ENCODE measurements at regions not wholly inside any gene's neighbourhood (a gene's known extent, or its start where the extent isn't known, plus 50 kb on each side); places are given as distances from the start of the nearest gene placed in this dataset.

GRCh38 chr13:103386341-103386740 lies 320.1 kb upstream of the SLC10A2 start:
- ATAC-seq (ENCODE audit: low read depth): no peak
- CTCF ChIA-PET: no interaction called here
- H3K27me3 ChIP-seq (ENCODE audit: control insufficient read depth, insufficient read depth, low read length): no peaks in the 10 kb centered on the region

More at GRCh38 chr13:103386341-103386740, 320.1 kb upstream of the SLC10A2 start:
- peaks cover 11% of the 10 kb centered on the region for H3K9me3 ChIP-seq (ENCODE audit: control insufficient read depth, insufficient read depth, low read length)
- no peak overlapping the region for H4K5ac ChIP-seq (ENCODE audit: low read depth, low read length)
- dilution Hi-C loops (cut with HindIII; ENCODE audit: low sequenced_read_pairs, unreplicated experiment): no loop called here
- H2AFZ ChIP-seq (replicated peaks; ENCODE audit: low read length, poor library complexity): no peak overlapping the region
- intact Hi-C loops (cut with micrococcal nuclease): no loop called here
- H4K20me1 ChIP-seq (ENCODE audit: insufficient read depth, low read length): no peaks in the 10 kb centered on the region
- no peak for TF ChIP-seq BHLHE40 (IDR thresholded peaks at IDR 0.05; ENCODE audit: low read depth, low read length)
- TF ChIP-seq RCOR1 (IDR thresholded peaks at IDR 0.05; ENCODE audit: insufficient replicate concordance, low read length): no peak
- no peak for TF ChIP-seq CTCF (conservative IDR thresholded peaks at IDR 0.05; ENCODE audit: low read depth, low read length)
- no peak for TF ChIP-seq CEBPB (IDR thresholded peaks at IDR 0.05; ENCODE audit: low read depth, low read length)
- TF ChIP-seq POLR2A (IDR thresholded peaks at IDR 0.05; ENCODE audit: low read depth, low read length): no peak
- TF ChIP-seq RAD21 (IDR thresholded peaks at IDR 0.05; ENCODE audit: low read length): no peak
- no peak for TF ChIP-seq NFE2L2 (IDR thresholded peaks at IDR 0.05; ENCODE audit: low read depth, low read length)
- TF ChIP-seq RFX5 (IDR thresholded peaks at IDR 0.05; ENCODE audit: low read depth, low read length): no peak
- TF ChIP-seq SMC3 (IDR thresholded peaks at IDR 0.05; ENCODE audit: low read depth, low read length): no peak
- no peak for TF ChIP-seq FOS (IDR thresholded peaks at IDR 0.05; ENCODE audit: low read depth, low read length)
- no peak for TF ChIP-seq MAFK (IDR thresholded peaks at IDR 0.05; ENCODE audit: low read depth, low read length)
- no peak for TF ChIP-seq MXI1 (IDR thresholded peaks at IDR 0.05; ENCODE audit: borderline replicate concordance, low read depth, low read length)
- no TSS peak for BruUV-seq (replicated peaks)
- in situ Hi-C loops (cut with MboI; ENCODE audit: low sequenced_read_pairs): no loop called here
- no peak overlapping the region for H3K56ac ChIP-seq (ENCODE audit: extremely low read depth, insufficient read depth, low read length)
- no peak overlapping the region for H2BK20ac ChIP-seq (ENCODE audit: low read depth, low read length)
- H3K14ac ChIP-seq (replicated peaks; ENCODE audit: low read depth, low read length): no peak overlapping the region
- H3K9me1 ChIP-seq (ENCODE audit: insufficient read depth, low read length): no peaks in the 10 kb centered on the region
- H4K91ac ChIP-seq (ENCODE audit: insufficient read depth, low read depth, low read length): no peak overlapping the region
- H3K18ac ChIP-seq (ENCODE audit: low read depth, low read length): no peak overlapping the region
- no peak overlapping the region for H4K8ac ChIP-seq (ENCODE audit: low read depth in 2 of 2, low read length in 2 of 2)
- H3K4me1 ChIP-seq (ENCODE audit: control insufficient read depth, insufficient read depth, low read length): no peaks in the 10 kb centered on the region
- DNase-seq: no peak
- H2BK5ac ChIP-seq (ENCODE audit: low read depth, low read length, poor library complexity, severe bottlenecking): no peak overlapping the region
- no peak overlapping the region for H3K4me2 ChIP-seq (ENCODE audit: low read depth, low read length)
- H3K23ac ChIP-seq (ENCODE audit: low read depth, low read length): no peak overlapping the region
- H2AK5ac ChIP-seq (ENCODE audit: low read depth, low read length): no peak overlapping the region
- POLR2A ChIA-PET (ENCODE audit: unreplicated experiment): no interaction called here
- H2BK120ac ChIP-seq (ENCODE audit: low read depth, low read length): no peak overlapping the region
- WGBS, 2 experiments (ENCODE audit: extremely low coverage in 2 of 2, insufficient read length in 1 of 2): no CpG with 5 or more reads among the region's 3 CpGs
- no peak overlapping the region for H2BK15ac ChIP-seq (ENCODE audit: low read depth, low read length)
- H3K36me3 ChIP-seq (ENCODE audit: control insufficient read depth, insufficient read depth, low read length): no peaks in the 10 kb centered on the region
- H2AK9ac ChIP-seq (replicated peaks; ENCODE audit: low read depth, low read length, poor library complexity): no peak overlapping the region
- no peak overlapping the region for H3K4ac ChIP-seq (ENCODE audit: low read depth, low read length)
- no peak overlapping the region for H3K27ac ChIP-seq (ENCODE audit: insufficient read depth, low read length)
- no peak overlapping the region for H3K4me3 ChIP-seq (ENCODE audit: insufficient read depth, low read depth, low read length)
- no peak overlapping the region for H3K9ac ChIP-seq (ENCODE audit: low read depth, low read length)
- no peaks in the 10 kb centered on the region for H3K79me1 ChIP-seq (ENCODE audit: low read depth in 1 of 2, low read length in 2 of 2)

Measured in IMR-90 (cell line).